ENCODE measurements at regions not wholly inside any gene's neighbourhood (a gene's known extent, or its start where the extent isn't known, plus 50 kb on each side); places are given as distances from the start of the nearest gene placed in this dataset.

DNA sequence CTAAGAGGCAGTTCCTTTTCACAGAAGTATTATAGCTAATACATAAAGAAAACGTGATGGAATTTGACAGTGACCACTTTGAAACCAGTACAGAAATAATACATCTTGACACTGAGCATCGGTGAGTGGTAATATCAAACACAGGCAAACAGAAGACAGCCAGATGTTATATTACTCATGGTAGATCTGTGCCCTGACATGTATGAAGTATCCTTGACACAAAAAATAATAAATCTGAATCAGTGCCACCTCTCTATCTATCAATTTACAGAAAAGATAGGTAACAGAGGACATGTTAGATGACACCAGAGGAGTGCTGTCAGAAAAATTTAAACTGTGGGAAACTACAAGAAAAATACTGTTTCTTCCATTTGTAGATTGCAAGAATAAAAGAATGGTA, 217.4 kb upstream of the POT1 start:
- TF ChIP-seq, protein P1, sequence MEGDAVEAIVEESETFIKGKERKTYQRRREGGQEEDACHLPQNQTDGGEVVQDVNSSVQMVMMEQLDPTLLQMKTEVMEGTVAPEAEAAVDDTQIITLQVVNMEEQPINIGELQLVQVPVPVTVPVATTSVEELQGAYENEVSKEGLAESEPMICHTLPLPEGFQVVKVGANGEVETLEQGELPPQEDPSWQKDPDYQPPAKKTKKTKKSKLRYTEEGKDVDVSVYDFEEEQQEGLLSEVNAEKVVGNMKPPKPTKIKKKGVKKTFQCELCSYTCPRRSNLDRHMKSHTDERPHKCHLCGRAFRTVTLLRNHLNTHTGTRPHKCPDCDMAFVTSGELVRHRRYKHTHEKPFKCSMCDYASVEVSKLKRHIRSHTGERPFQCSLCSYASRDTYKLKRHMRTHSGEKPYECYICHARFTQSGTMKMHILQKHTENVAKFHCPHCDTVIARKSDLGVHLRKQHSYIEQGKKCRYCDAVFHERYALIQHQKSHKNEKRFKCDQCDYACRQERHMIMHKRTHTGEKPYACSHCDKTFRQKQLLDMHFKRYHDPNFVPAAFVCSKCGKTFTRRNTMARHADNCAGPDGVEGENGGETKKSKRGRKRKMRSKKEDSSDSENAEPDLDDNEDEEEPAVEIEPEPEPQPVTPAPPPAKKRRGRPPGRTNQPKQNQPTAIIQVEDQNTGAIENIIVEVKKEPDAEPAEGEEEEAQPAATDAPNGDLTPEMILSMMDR (IDR thresholded peaks at IDR 0.05 in 4 of 5, conservative IDR thresholded peaks at IDR 0.05 in 1 of 5) = no peak
- no peak for TF ChIP-seq POLR2A (IDR thresholded peaks at IDR 0.05)

All from gastrocnemius medialis (tissue), 4 donors.